ENCODE measurements at regions not wholly inside any gene's neighbourhood (a gene's known extent, or its start where the extent isn't known, plus 50 kb on each side); places are given as distances from the start of the nearest gene placed in this dataset.

DNA sequence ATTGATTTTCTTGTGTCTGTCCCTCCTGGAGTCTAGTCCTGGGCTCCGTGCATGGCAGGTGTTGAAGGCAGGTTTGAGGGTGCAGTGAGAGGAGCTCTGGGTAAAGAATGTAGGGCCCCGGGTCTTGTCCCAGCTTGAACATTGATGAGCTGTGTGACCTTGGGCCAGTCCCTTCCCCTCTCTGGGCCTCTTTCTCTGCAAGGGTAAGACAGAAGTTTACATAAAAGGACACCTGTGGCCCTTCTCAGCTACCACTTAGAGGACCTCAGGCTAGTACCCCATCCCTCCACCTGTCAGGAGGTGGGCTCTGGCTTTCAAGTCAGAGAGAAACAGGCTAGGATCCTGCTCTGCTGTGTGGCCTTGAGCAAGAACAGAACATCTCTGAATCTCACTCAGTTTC, 55.3 kb upstream of the CTNNBL1 start:
- TF ChIP-seq, protein P1, sequence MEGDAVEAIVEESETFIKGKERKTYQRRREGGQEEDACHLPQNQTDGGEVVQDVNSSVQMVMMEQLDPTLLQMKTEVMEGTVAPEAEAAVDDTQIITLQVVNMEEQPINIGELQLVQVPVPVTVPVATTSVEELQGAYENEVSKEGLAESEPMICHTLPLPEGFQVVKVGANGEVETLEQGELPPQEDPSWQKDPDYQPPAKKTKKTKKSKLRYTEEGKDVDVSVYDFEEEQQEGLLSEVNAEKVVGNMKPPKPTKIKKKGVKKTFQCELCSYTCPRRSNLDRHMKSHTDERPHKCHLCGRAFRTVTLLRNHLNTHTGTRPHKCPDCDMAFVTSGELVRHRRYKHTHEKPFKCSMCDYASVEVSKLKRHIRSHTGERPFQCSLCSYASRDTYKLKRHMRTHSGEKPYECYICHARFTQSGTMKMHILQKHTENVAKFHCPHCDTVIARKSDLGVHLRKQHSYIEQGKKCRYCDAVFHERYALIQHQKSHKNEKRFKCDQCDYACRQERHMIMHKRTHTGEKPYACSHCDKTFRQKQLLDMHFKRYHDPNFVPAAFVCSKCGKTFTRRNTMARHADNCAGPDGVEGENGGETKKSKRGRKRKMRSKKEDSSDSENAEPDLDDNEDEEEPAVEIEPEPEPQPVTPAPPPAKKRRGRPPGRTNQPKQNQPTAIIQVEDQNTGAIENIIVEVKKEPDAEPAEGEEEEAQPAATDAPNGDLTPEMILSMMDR (IDR thresholded peaks at IDR 0.05) = no peak
- no peak for TF ChIP-seq ZFX (IDR thresholded peaks at IDR 0.05; ENCODE audit: borderline replicate concordance)
